GM19397 (cell line): ENCODE measurements at regions not wholly inside any gene's neighbourhood (a gene's known extent, or its start where the extent isn't known, plus 50 kb on each side); places are given as distances from the start of the nearest gene placed in this dataset.
A peak's percentile ranks its signal among the peaks of the same experiment; 100 is the strongest.
"Not testable (repeated sequence)": the region's sequence is repeated elsewhere in the genome, so short reads cannot be mapped to it uniquely, and the experiment has no call there.

Experiments
- ATAC-seq: cut with Tn5 transposase; IDR thresholded peaks from one replicate; pipeline ENCODE4 v1.9.1; 2021; ENCODE audit warnings: mild to moderate bottlenecking, moderate library complexity; ENCODE audit not compliant: unreplicated experiment

- no peak for ATAC-seq
These were observed 80.4 kb downstream of the PMAIP1 start for GRCh38 chr18:59980188-59980637.

DNA sequence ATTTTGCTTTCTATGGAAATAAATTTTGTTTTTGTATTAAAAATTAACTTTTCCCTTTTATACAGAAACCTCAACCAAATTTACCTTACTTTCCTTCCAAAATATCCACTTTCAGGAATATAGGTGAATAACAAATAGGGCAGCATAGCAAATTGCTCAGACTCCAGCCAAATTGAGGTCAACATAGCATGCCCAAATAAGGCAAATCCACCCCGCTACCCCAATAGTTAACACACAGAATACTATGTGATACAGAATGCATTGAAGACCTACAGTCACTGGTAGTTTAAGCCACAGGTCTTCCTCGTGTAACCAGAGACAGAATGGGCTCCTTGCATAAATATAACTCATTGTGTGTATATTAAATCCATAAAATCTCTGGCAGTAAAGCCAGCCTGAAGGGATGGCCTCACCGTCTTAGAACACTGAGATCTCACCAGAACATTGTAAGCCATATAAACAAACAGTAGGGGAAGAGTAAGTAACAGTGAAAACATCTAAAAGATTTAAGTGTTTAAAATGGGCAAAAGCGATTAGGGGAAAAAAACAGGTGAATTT, 72.2 kb downstream of the PMAIP1 start:
- ATAC-seq: no peak

DNA sequence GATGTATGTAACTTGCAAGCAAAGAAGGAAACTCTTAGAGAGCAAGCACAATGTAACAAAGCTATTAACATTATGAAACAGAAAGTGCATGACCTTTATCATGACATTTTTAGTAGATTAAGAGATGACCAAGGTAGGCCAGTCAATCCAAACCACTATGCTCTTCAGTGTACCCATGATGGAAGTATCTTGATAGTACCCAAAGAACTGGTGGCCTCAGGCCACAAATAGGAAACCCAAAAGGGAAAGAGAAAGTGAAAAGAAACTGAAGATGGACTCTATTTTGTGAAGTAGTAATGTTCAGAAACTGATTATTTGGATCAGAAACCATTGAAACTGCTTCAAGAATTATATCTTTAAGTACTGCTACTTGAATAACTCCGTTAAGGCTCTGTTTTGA, 71.3 kb downstream of the PMAIP1 start:
- ATAC-seq: peak; percentile 65

DNA sequence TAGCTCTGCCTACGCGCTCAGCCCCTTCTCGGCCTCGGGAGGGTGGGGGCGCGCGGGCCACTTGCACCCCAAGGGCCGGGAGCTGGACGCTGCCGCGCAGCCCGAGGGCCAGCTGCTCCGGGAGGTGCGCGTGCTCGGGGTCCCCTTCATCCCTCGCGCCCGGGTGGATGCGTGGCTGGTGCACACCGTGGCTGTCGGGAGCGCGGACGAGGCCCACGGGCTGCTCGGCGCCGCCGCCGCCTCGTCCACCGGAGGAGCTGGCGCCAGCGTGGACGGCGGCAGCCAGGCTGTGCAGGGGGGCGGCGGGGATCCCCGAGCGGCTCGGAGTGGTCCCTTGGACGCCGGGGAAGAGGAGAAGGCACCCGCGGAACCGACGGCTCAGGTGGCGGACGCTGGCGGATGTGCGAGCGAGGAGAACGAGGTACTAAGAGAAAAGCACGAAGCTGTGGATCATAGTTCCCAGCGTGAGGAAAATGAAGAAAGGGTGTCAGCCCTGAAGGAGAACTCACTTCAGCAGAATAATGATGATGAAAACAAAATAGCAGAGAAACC, 69.8 kb downstream of the PMAIP1 start:
- not testable (repeated sequence) for ATAC-seq

GRCh38 chr18:59968583-59968982, 68.8 kb downstream of the PMAIP1 start:
- no peak for ATAC-seq

DNA sequence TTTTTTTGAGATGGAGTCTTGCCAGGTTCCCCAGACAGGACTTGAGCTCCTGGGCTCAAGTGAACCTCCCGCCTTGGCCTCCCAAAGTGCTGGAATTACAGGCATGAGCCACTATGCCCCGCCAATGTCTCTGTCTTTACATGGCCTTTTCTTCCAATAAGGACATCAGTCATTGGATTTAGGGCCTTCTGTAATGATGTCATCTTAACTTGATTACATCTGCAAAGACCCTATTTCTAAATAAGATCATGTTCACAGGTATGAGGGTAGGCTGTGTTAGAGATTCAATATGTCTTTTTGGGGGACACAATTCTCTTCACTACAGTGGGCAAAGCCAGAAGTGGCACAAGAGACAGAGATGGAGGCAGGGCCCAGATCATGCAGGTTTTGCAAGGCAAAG, 68.1 kb downstream of the PMAIP1 start:
- ATAC-seq: no peak

DNA sequence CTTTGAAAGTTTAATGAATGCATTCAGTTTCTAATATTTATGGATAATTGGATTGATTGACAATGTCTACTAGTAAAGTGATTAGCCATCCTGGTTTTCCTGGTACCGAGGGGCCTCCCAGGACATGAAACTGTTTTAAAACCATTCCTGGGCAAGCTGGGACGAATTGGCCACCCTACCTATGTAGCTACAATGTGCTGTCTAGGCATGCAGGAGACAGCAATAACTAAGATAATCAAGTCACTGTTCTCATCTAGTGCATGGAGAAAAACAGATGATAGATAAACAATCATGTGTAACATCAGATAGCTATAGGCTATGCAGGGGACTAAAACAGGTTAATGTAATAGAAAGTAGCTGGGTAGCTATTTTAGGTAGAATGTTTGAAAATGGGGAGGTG, 67.1 kb downstream of the PMAIP1 start:
- no peak for ATAC-seq

GRCh38 chr18:59963229-59963628, 63.4 kb downstream of the PMAIP1 start:
- ATAC-seq: no peak

DNA sequence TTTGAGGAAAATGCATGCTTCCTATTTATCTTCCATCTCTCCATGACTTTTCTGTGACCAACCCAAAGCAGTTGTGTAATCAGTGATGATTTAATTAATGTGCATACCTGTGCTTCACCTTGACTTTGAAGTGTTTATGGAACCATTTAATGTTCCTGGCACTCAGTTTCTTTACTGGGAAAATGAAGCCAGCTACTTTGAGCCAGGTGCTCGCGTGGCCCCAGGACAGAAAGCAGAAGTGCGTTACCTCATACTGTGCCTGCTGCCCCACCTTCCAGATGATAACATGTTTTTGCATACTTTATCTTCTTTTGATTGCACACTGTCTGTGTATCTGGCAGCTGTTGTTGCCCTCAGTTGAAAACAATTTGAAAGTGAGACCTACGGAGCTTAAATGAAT, 61.3 kb downstream of the PMAIP1 start:
- peak; percentile 80 for ATAC-seq

DNA sequence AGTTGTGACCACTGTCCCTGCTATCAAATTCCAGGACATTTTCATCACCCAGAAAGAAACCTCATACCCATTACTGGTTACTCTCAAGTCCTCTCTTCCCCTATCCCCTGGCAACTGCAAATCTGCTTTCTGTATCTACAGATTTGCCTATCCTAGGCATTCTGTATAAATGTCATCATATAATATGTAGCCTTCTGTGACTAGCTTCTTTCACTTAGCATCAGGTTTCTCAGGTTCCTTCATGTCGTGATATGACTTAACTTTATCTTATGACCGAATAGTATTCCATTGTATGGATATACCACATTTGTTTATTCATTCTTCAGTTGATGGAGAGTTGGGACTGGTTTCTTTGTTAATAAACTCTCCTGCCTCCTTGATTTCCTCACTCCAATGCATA, 60.5 kb downstream of the PMAIP1 start:
- ATAC-seq: no peak

GRCh38 chr18:59959606-59960005, 59.8 kb downstream of the PMAIP1 start:
- ATAC-seq: no peak

- no peak for ATAC-seq
These were observed 59.3 kb downstream of the PMAIP1 start for GRCh38 chr18:59959073-59959472.

- ATAC-seq: peak; percentile 59
These were observed 58.2 kb downstream of the PMAIP1 start for GRCh38 chr18:59957957-59958356.

GRCh38 chr18:59954755-59955156, 55.0 kb downstream of the PMAIP1 start:
- no peak for ATAC-seq

GRCh38 chr18:59954241-59954640, 54.4 kb downstream of the PMAIP1 start:
- ATAC-seq: no peak
